Skeletal muscle satellite cell (primary cell): ENCODE measurements at regions not wholly inside any gene's neighbourhood (a gene's known extent, or its start where the extent isn't known, plus 50 kb on each side); places are given as distances from the start of the nearest gene placed in this dataset.

Experiments
- H3K27me3 ChIP-seq: 2 replicates; pipeline ENCODE4 v1.7.0; 2013; ENCODE audit warnings: low read length; ENCODE audit not compliant: control insufficient read depth, insufficient read depth
- H3K36me3 ChIP-seq: 2 replicates; pipeline ENCODE4 v1.7.0; 2013; ENCODE audit warnings: mild to moderate bottlenecking, control low read depth, low read length; ENCODE audit not compliant: insufficient read depth
- H3K4me1 ChIP-seq: 2 replicates; pipeline ENCODE4 v1.7.0; 2013; ENCODE audit warnings: low read length; ENCODE audit not compliant: control insufficient read depth, insufficient read depth
- H3K4me2 ChIP-seq: 2 replicates; pipeline ENCODE4 v1.7.0; 2013; ENCODE audit warnings: mild to moderate bottlenecking, low read length
- H3K4me3 ChIP-seq: 2 replicates; pipeline ENCODE4 v1.7.0; 2013; ENCODE audit warnings: low read length
- H3K9ac ChIP-seq: 2 replicates; pipeline ENCODE4 v1.7.0; 2013; ENCODE audit warnings: mild to moderate bottlenecking, low read depth, low read length, moderate library complexity
- H3K9me3 ChIP-seq: replicated peaks from 2 replicates; pipeline ENCODE4 v1.7.0; 2013; ENCODE audit warnings: mild to moderate bottlenecking, control low read depth, low read length

- Histone ChIP-seq H3K27me3 (peaks cover 18% of the 10 kb centered on the region), H3K4me2 (no peak overlapping the region), H3K9me3 (no peaks in the 10 kb centered on the region), H3K9ac (no peak overlapping the region), H3K36me3 (no peaks in the 10 kb centered on the region), H3K4me1 (no peaks in the 10 kb centered on the region), H3K4me3 (no peak overlapping the region)
Observed at GRCh38 chrX:115494161-115494560, 66.8 kb upstream of the PLS3 start.

DNA sequence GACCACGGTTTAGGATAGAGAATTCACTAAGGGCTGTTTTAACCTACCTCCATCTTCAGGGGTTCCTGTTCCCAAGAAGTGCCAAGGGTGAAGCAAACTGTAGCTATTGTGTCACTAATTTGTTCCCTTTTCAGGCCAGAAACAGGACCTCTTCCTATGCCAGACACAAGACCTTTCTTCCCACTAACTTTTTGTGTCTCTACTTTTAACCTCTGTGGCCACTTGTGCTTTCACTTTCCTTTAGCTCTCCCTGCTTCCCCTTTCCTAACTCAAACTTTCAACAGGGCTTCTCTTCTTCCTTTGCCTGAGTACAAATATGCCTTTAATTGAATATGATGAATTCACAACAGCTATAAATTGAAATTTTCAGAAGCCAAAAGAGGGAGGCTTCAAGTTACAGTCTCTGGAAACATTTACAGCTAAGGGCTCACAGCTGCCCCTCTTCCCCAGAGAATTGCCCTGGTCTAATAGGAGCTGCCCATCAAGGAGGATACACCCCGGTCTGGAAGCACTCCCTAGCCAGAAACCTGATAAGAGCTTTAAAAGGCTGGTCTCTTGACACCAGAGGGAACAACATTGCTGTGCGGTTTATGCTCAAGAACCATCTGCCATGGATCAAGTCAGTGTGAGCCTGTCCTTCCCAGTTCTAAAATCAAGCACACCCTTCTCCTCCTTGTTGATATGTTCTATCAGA lies 61.7 kb upstream of the PLS3 start:
- no peak overlapping the region for H3K4me3 ChIP-seq
- H3K36me3 ChIP-seq = no peaks in the 10 kb centered on the region
- no peaks in the 10 kb centered on the region for H3K9me3 ChIP-seq
- no peaks in the 10 kb centered on the region for H3K4me1 ChIP-seq
- no peak overlapping the region for H3K9ac ChIP-seq
- no peak overlapping the region for H3K4me2 ChIP-seq
- H3K27me3 ChIP-seq = peaks cover 30% of the 10 kb centered on the region

DNA sequence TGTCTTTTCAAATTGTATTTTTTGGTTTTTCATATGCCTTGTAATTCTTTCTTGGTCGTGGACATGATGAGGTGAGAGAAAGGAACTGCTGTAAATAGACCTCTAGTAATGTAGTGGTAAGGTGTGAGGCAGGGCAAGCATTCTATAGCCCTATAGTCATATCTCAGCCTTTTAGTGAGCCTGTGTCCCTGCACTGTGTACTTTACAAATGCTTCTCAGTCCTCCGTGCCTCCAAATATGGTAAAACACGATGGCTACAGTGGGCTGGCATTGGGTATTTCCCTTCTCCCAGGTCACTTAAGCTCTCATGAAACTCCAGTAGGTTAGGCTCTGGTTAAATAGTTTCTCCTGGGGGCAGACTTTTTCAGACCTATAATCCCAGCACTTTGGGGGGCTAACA lies 57.9 kb upstream of the PLS3 start:
- no peak overlapping the region for H3K4me3 ChIP-seq
- no peak overlapping the region for H3K4me2 ChIP-seq

DNA sequence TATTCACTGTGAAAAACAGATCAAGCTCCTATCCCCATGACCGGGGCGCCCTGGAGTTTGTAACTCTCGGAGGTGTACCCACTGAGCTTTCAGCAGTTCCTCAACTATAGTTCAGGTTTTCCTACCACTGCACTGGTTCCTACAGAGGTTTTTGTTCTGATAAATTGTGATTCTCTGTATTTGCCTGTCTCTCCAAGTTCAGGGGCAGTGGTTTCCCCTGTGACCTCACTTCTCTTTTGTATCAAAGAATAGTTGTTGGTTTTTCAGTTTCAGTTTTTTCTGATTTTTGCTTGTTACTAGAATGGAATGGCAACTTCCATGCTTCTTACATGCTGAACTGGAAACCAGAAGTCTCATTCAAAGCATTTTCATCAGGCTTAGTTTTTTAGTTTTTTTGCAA lies 56.8 kb upstream of the PLS3 start:
- no peak overlapping the region for H3K4me3 ChIP-seq
- H3K4me2 ChIP-seq = no peak overlapping the region
- H3K9me3 ChIP-seq = no peaks in the 10 kb centered on the region
- H3K4me1 ChIP-seq = no peaks in the 10 kb centered on the region
- H3K36me3 ChIP-seq = no peaks in the 10 kb centered on the region
- peaks cover 31% of the 10 kb centered on the region for H3K27me3 ChIP-seq
- no peak overlapping the region for H3K9ac ChIP-seq

More for the DNA sequence above, 57.9 kb upstream of the PLS3 start:
- Histone ChIP-seq H3K27me3 (peaks cover 34% of the 10 kb centered on the region), H3K4me1 (no peaks in the 10 kb centered on the region), H3K9ac (no peak overlapping the region), H3K9me3 (no peaks in the 10 kb centered on the region), H3K36me3 (no peaks in the 10 kb centered on the region)
